GM12878 (cell line): ENCODE measurements at regions not wholly inside any gene's neighbourhood (a gene's known extent, or its start where the extent isn't known, plus 50 kb on each side); places are given as distances from the start of the nearest gene placed in this dataset.

Source experiments
- ATAC-seq: fragments of 200-7000 bp; cut with Tn5 transposase; 3 replicates; pipeline ENCODE4 v1.9.1; 2020; ENCODE audit warnings: mild to moderate bottlenecking, moderate library complexity
- BruUV-seq: library from RNA; stranded (reverse); fragments of 400-500 nt; replicated peaks from 2 replicates; lab custom pipeline; 2021; lab: Mats Ljungman, UMichigan
- CTCF ChIA-PET: fragments of 300-600 bp; sonication (Branson Sonifier 250); formaldehyde crosslinking; extraction: SDS; loops from one replicate; lab custom pipeline; 2021; ENCODE audit warnings: inconsistent platforms; lab: Yijun Ruan, JAX
- POLR2A ChIA-PET: fragments of 350-600 bp; formaldehyde crosslinking; extraction: SDS; loops from one replicate; lab custom pipeline; 2021; ENCODE audit warnings: inconsistent platforms; lab: Charles Lee
- RAD21 ChIA-PET: fragments of 300-600 bp; sonication (Branson Sonifier 250); formaldehyde crosslinking; loops from one replicate; lab custom pipeline; 2023; ENCODE audit warnings: antibody characterized with exemption; ENCODE audit not compliant: unreplicated experiment; lab: Charles Lee
- SMC1A ChIA-PET: fragments of 300-600 bp; sonication (Branson Sonifier 250); formaldehyde crosslinking; loops from one replicate; lab custom pipeline; 2023; ENCODE audit not compliant: unreplicated experiment, uncharacterized antibody; lab: Charles Lee
- DNase-seq: peaks from one replicate; pipeline ENCODE4 v3.0.0-alpha.2; 2011; ENCODE audit warnings: low read depth, low spot score
- FAIRE-seq: peaks from 3 replicates; lab custom pipeline; 2011; peaks lifted over from hg19 to GRCh38; lab: Jason Lieb, UNC
- H2AFZ ChIP-seq: 2 replicates; pipeline ENCODE4 v1.6.0; 2011; ENCODE audit warnings: low read depth, low read length, control low read depth; ENCODE audit not compliant: control insufficient read depth
- H3K27ac ChIP-seq: 2 replicates; pipeline ENCODE4 v1.5.1; 2011; ENCODE audit warnings: control low read depth; ENCODE audit not compliant: control insufficient read depth, insufficient read depth
- H3K27me3 ChIP-seq, 2 experiments: replicated peaks in 1 of 2; 2 replicates each; pipeline versions ENCODE4 v1.6.0 to v1.6.1; 2011; ENCODE audit warnings: low read length in 1 of 2; ENCODE audit not compliant: control insufficient read depth in 2 of 2, insufficient read depth in 2 of 2
- H3K36me3 ChIP-seq, 2 experiments: 2 replicates each; pipeline ENCODE4 v1.5.1; 2011; ENCODE audit warnings: low read length in 1 of 2; ENCODE audit not compliant: control insufficient read depth in 2 of 2, insufficient read depth in 2 of 2
- H3K4me1 ChIP-seq: 2 replicates; pipeline ENCODE4 v1.6.1; 2011; ENCODE audit warnings: mild to moderate bottlenecking, low read length, moderate library complexity, mixed read lengths; ENCODE audit not compliant: control insufficient read depth, insufficient read depth
- H3K4me2 ChIP-seq: 2 replicates; pipeline ENCODE4 v1.6.0; 2011; ENCODE audit warnings: control low read depth; ENCODE audit not compliant: control insufficient read depth, insufficient read depth
- H3K4me3 ChIP-seq: fragments of 200-600 bp; sonication (generic); 2 replicates; pipeline ENCODE4 v1.5.1; 2016
- H3K79me2 ChIP-seq: 2 replicates; pipeline ENCODE4 v1.6.0; 2011; ENCODE audit warnings: low read length; ENCODE audit not compliant: control insufficient read depth, insufficient read depth
- H3K9ac ChIP-seq: 2 replicates; pipeline ENCODE4 v1.8.0; 2011; ENCODE audit warnings: low read length, control low read depth, mixed read lengths; ENCODE audit not compliant: control insufficient read depth, insufficient read depth
- H3K9me3 ChIP-seq: replicated peaks from 3 replicates; pipeline ENCODE4 v1.5.1; 2011; ENCODE audit warnings: mild to moderate bottlenecking, low read length; ENCODE audit not compliant: control insufficient read depth, insufficient read depth
- H4K20me1 ChIP-seq: 2 replicates; pipeline ENCODE4 v1.6.0; 2011; ENCODE audit not compliant: control insufficient read depth, insufficient read depth
- EED ChIP-seq: sonication (generic); IDR thresholded peaks from 2 replicates; pipeline ENCODE4 v1.6.1; 2016; ENCODE audit warnings: antibody characterized with exemption, low read depth
- MEF2B ChIP-seq: fragments of 450-650 bp; IDR thresholded peaks from 2 replicates; pipeline ENCODE4 v1.6.1; 2018; ENCODE audit warnings: mild to moderate bottlenecking, moderate library complexity; ENCODE audit not compliant: partially characterized antibody, poor library complexity, severe bottlenecking
- POLR2A ChIP-seq: IDR thresholded peaks from 2 replicates; pipeline ENCODE4 v1.6.1; 2011; ENCODE audit warnings: low read depth, mild to moderate bottlenecking, low read length
- RFX5 ChIP-seq: IDR thresholded peaks from 2 replicates; pipeline ENCODE4 v1.6.1; 2011; ENCODE audit warnings: low read depth, low read length, improper control_type of control experiment
- SMAD5 ChIP-seq: IDR thresholded peaks from 2 replicates; pipeline ENCODE4 v1.6.1; 2016; ENCODE audit warnings: antibody characterized with exemption, low read depth
- TBL1XR1 ChIP-seq: IDR thresholded peaks from 2 replicates; pipeline ENCODE4 v1.6.1; 2012; ENCODE audit warnings: low read depth, low read length, improper control_type of control experiment
- YY1 ChIP-seq: IDR thresholded peaks from 2 replicates; pipeline ENCODE4 v1.6.1; 2011; ENCODE audit warnings: low read depth, mild to moderate bottlenecking, low read length
- ZBED1 ChIP-seq: IDR thresholded peaks from 2 replicates; pipeline ENCODE4 v1.6.1; 2016; ENCODE audit warnings: borderline replicate concordance
- WGBS: methylation state at CpG from one replicate; pipeline ENCODE4 v1.1.6; 2016; ENCODE audit warnings: low lambda C conversion rate; ENCODE audit not compliant: insufficient replicate concordance, insufficient coverage; ENCODE audit errors: missing lambda C conversion rate; 5-methylcytosine and 5-hydroxymethylcytosine counted together
- in situ Hi-C: fragments of 300-500 bp; cut with MboI; formaldehyde crosslinking; loops from 9 replicates; pipeline ENCODE4 v1.14.3; 2018; ENCODE audit warnings: mixed read lengths
- intact Hi-C: fragments of 100-400 bp; cut with micrococcal nuclease; formaldehyde crosslinking; loops from one replicate; pipeline ENCODE4 v1.14.2; 2022; ENCODE audit not compliant: unreplicated experiment
- TF ChIP-seq, protein P1 (sequence below): IDR thresholded peaks from 2 replicates; pipeline ENCODE4 v1.6.1; 2011; ENCODE audit warnings: low read depth, low read length, improper control_type of control experiment, borderline replicate concordance
- TF ChIP-seq, protein P2 (sequence below): fragments of 450-650 bp; IDR thresholded peaks from 2 replicates; pipeline ENCODE4 v1.6.1; 2016; ENCODE audit warnings: mild to moderate bottlenecking, moderate library complexity, borderline replicate concordance

DNA sequence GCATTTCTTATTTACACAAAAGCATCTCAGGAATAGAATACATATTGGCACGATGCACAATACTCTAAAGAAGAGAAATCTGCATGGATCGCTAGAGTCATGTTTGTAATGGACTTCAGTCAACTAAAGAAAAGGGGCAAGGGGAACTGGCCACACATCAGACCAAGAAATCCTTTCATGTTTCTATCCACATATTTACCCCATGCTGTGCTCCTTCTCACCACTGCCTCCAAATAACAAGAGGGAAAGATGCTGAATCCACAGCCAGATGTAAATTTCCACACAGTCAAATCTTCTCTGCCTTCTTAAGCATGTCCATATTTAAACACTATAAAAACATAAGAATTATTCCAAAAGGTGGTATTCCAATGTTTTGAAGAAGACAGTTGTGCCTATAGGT lies 67.6 kb downstream of the COX18 start:
- no peak overlapping the region for H3K4me2 ChIP-seq
- in situ Hi-C loops: loop anchor here (25.0 kb wide), 1 partner anchor 690 kb away; no protein-coding TSS in a partner anchor
- H3K79me2 ChIP-seq: no peaks in the 10 kb centered on the region
- ATAC-seq (no peak), FAIRE-seq (no peak), DNase-seq (no peak)
- intact Hi-C loops: no loop called here
- peaks cover 12% of the 10 kb centered on the region; the same call in 1 of the 2 replicates for H3K4me1 ChIP-seq
- H3K9me3 ChIP-seq: no peaks in the 10 kb centered on the region
- no peak overlapping the region for H3K9ac ChIP-seq
- H3K27me3 ChIP-seq: no peaks in the 10 kb centered on the region
- POLR2A ChIA-PET: no interaction called here
- no peak overlapping the region for H2AFZ ChIP-seq
- H3K36me3 ChIP-seq: no peaks in the 10 kb centered on the region
- H4K20me1 ChIP-seq: no peaks in the 10 kb centered on the region
- CTCF ChIA-PET: no interaction called here
- BruUV-seq: no TSS peak
- no peak overlapping the region for H3K27ac ChIP-seq
- H3K4me3 ChIP-seq: no peak overlapping the region
- SMC1A ChIA-PET: no interaction called here
- RAD21 ChIA-PET: no interaction called here
- 28% methylated on average over 2 of the region's 2 CpGs for WGBS
- TF ChIP-seq MEF2B (no peak), TBL1XR1 (no peak), YY1 (no peak), EED (no peak), POLR2A (no peak), RFX5 (no peak), SMAD5 (no peak), ZBED1 (no peak)
- TF ChIP-seq, protein P1, sequence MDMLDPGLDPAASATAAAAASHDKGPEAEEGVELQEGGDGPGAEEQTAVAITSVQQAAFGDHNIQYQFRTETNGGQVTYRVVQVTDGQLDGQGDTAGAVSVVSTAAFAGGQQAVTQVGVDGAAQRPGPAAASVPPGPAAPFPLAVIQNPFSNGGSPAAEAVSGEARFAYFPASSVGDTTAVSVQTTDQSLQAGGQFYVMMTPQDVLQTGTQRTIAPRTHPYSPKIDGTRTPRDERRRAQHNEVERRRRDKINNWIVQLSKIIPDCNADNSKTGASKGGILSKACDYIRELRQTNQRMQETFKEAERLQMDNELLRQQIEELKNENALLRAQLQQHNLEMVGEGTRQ: no peak
- TF ChIP-seq, protein P2, sequence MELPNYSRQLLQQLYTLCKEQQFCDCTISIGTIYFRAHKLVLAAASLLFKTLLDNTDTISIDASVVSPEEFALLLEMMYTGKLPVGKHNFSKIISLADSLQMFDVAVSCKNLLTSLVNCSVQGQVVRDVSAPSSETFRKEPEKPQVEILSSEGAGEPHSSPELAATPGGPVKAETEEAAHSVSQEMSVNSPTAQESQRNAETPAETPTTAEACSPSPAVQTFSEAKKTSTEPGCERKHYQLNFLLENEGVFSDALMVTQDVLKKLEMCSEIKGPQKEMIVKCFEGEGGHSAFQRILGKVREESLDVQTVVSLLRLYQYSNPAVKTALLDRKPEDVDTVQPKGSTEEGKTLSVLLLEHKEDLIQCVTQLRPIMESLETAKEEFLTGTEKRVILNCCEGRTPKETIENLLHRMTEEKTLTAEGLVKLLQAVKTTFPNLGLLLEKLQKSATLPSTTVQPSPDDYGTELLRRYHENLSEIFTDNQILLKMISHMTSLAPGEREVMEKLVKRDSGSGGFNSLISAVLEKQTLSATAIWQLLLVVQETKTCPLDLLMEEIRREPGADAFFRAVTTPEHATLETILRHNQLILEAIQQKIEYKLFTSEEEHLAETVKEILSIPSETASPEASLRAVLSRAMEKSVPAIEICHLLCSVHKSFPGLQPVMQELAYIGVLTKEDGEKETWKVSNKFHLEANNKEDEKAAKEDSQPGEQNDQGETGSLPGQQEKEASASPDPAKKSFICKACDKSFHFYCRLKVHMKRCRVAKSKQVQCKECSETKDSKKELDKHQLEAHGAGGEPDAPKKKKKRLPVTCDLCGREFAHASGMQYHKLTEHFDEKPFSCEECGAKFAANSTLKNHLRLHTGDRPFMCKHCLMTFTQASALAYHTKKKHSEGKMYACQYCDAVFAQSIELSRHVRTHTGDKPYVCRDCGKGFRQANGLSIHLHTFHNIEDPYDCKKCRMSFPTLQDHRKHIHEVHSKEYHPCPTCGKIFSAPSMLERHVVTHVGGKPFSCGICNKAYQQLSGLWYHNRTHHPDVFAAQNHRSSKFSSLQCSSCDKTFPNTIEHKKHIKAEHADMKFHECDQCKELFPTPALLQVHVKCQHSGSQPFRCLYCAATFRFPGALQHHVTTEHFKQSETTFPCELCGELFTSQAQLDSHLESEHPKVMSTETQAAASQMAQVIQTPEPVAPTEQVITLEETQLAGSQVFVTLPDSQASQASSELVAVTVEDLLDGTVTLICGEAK: no peak
